22Rv1 (cell line): ENCODE measurements at regions not wholly inside any gene's neighbourhood (a gene's known extent, or its start where the extent isn't known, plus 50 kb on each side); places are given as distances from the start of the nearest gene placed in this dataset.

ENCODE experiments used
- H3K27ac ChIP-seq: fragments of 450-650 bp; 2 replicates; pipeline ENCODE4 v1.5.1; 2017
- ZFX ChIP-seq: fragments of 450-650 bp; IDR thresholded peaks from 2 replicates; pipeline ENCODE4 v1.6.1; 2017; ENCODE audit warnings: antibody characterized with exemption, borderline replicate concordance
- TF ChIP-seq, protein P1 (sequence below): fragments of 450-650 bp; IDR thresholded peaks from 2 replicates; pipeline ENCODE4 v1.5.1; 2017; ENCODE audit warnings: mild to moderate bottlenecking

DNA sequence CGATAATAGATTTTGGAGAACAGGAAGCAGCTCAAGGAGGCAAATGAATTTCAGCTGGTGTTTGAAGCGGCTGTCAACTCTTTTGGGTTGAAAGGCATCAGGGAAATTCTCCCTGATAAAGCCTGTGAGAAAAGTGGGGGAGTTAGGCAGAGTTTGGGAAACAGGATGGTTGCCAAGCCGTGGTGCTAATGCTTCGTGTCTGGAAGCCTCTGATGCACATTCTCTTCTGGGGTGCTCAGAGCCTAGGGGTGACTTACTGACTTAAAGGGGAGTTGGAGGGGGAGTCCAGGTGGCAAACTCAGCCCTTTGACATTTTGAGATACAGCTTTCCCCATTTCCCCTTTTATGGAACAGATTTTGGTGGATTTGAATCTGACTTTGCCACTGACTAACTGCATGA is 202.5 kb upstream of the CLINT1 start:
- H3K27ac ChIP-seq: no peak overlapping the region
- TF ChIP-seq, protein P1, sequence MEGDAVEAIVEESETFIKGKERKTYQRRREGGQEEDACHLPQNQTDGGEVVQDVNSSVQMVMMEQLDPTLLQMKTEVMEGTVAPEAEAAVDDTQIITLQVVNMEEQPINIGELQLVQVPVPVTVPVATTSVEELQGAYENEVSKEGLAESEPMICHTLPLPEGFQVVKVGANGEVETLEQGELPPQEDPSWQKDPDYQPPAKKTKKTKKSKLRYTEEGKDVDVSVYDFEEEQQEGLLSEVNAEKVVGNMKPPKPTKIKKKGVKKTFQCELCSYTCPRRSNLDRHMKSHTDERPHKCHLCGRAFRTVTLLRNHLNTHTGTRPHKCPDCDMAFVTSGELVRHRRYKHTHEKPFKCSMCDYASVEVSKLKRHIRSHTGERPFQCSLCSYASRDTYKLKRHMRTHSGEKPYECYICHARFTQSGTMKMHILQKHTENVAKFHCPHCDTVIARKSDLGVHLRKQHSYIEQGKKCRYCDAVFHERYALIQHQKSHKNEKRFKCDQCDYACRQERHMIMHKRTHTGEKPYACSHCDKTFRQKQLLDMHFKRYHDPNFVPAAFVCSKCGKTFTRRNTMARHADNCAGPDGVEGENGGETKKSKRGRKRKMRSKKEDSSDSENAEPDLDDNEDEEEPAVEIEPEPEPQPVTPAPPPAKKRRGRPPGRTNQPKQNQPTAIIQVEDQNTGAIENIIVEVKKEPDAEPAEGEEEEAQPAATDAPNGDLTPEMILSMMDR: no peak

DNA sequence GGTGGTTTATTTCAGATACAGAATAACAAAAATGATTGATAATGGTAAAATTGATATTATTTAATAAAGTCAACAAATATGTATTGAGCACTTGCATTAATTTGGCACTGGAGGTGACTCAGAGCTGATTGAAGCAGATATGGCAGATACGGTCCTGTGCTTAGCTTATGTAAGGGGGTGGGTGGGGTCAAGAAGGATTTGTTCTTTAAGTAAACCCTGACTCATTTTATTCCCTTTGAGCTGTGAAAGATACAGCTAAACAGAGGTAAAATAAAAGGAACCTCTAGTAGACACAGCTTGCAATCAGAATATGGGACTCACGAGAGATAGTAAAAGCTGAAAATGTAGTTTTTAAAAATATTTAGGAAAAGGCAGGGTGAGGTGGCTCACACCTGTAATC is 201.3 kb upstream of the CLINT1 start:
- no peak overlapping the region for H3K27ac ChIP-seq
- TF ChIP-seq, protein P1: no peak
- TF ChIP-seq ZFX: no peak

DNA sequence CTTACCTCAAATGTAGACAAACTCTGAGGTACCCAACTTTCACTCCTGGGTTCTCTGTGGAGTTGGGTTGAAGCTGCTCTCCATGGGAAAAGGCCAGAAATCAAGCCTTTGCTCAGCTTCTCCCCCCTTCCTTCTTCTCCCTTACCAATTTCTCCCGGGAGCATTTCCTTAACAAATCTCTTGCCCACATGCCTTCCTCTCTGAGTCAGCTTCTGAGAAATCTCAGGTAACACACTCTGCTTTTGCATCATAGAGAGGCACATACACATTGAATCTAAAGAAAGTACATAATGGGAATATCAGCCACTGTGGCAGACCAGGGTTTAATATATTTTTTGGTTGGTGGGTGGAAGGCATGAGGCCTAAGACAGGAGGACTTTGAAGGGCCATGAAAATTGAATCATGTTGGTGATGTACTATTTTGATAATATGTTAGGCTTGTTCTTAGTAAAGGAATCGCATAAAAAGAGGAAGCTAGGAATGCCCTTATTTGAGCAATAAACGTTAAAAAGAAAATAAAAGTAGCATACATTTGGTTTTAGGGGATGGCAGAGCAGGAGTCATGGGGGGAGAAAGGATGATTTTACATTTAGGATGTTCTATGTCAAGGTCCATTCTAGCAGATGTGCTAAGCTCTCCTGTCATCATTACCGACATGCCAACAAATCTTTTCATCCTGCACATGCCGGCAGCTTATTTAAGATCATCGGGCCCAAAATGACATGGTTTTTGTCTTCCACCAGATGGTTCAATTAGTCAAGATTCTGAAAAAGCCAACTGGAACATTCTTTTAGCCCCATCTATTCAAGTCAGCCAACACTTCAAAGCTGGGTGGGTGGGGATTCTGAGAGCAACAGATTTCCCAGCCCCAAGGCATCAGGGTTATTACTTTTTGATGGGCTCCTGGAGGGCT is 199.5 kb upstream of the CLINT1 start:
- TF ChIP-seq, protein P1: no peak
- no peak for TF ChIP-seq ZFX

DNA sequence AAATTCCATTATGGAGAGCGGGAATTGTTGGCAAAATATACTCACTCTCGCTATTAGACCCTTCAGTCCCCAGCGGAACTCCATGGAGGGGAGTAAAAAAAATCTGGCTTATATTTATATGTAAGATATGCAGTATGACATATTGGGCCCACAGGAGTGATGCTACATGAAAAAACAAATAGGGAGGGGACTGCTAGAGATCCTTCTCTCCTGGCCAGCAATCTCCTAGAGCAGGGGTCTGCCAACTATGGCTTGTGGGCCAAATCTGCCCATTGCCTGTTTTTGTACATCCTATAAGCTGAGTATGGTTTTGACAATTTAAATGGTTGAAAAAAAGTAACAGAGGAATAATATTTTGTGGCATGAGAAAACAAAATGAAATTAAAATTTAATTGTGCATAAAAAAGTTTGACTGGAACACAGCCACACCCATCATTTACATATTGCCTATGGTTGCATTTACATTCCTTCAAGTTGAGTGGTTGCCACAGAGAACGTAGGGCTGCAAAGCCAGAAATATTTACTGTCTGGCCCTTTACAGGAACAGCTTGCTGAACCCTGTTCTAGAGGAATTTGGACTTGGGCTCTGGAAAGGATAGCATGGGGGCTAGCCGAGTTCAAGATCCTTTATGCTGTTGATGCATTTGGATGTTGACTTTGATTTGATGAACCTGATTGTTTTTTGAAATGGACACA is 197.3 kb upstream of the CLINT1 start:
- no peak overlapping the region for H3K27ac ChIP-seq
- TF ChIP-seq, protein P1: no peak
- TF ChIP-seq ZFX: no peak

More for the DNA sequence above, 199.5 kb upstream of the CLINT1 start:
- no peak overlapping the region for H3K27ac ChIP-seq

DNA sequence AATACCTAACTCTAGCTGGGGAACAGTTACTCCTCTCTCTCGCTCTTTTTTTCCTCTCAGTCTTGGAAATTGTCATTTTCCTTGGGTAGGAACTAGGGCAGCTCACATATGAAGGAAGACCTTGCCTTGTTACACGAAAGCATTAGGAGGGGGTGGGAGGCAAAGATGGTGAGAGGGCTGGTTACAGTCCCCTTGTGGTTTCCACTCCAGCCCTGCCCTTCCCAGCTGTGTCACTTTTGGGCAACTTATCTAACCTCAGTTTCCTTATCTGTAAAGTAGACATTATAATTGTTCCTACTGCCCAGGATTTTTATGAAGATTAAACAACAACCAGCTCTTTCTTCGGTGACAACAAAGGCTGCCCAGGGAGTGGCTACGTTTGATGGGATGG is 196.2 kb upstream of the CLINT1 start:
- TF ChIP-seq, protein P1: no peak
- TF ChIP-seq ZFX: no peak

DNA sequence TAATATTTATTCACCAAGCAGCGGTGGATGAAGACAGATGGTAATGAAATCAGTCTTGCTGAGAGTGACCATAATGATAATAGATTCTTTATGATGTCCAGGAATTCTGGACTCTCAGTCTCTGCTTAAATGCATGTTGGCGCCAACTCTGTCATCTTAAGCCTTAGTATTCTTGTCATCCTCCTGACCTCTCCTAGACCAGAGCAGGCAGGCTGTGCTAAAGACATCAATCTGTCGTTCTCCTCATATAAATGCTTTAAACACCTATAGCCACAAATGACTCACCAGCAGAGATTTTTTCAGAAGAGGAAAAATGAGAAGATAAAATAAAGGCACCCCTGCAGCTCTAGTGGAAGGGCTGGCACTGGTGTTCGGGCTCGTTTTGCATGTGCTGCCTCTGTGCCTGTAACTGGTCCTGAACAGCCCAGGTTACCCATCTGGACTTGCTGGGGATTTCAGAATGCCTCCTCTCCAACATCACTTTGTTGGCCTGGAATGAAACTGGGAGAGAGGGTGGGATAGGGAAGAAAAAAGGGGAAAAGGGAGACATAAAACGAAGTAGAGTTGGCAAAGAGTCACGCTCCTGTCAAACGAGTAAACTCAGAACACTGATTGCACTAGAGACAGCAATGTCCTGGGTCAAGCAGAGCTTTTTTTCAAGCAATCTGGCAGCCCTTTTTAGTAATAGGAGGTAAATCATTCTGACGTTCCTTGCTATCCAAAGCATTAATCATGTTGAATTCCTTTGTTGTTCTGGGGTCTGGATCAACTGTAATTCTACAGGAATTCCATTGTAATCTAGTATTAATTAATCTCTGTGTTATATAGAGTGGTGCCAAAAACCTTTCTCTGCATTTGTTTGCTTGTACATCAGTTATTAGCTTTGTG is 195.5 kb upstream of the CLINT1 start:
- no peak overlapping the region for H3K27ac ChIP-seq
- no peak for TF ChIP-seq ZFX
- TF ChIP-seq, protein P1: no peak

More for the DNA sequence above, 196.2 kb upstream of the CLINT1 start:
- H3K27ac ChIP-seq: no peak overlapping the region
